HepG2 (cell line): ENCODE measurements at regions not wholly inside any gene's neighbourhood (a gene's known extent, or its start where the extent isn't known, plus 50 kb on each side); places are given as distances from the start of the nearest gene placed in this dataset.

Experiments
- ATAC-seq: fragments of 200-7000 bp; cut with Tn5 transposase; 3 replicates; pipeline ENCODE4 v1.9.1; 2020; ENCODE audit warnings: mild to moderate bottlenecking, moderate library complexity
- BruUV-seq: library from RNA; stranded (reverse); fragments of 400-500 nt; replicated peaks from 2 replicates; lab custom pipeline; 2021; lab: Mats Ljungman, UMichigan
- CTCF ChIA-PET: fragments of 300-600 bp; formaldehyde crosslinking; extraction: SDS; loops from one replicate; lab custom pipeline; 2021; ENCODE audit warnings: low total read pairs, inconsistent platforms, low intra/inter-chr PET ratio; lab: Yijun Ruan, JAX
- POLR2A ChIA-PET: fragments of 350-600 bp; sonication (Branson Sonifier 250); formaldehyde crosslinking; loops from one replicate; lab custom pipeline; 2020; ENCODE audit warnings: antibody characterized with exemption, inconsistent platforms; lab: Yijun Ruan, JAX
- DNase-seq: peaks from one replicate; pipeline ENCODE4 v3.0.0-alpha.2; 2015; ENCODE audit warnings: low spot score
- FAIRE-seq: peaks from 3 replicates; lab custom pipeline; 2011; peaks lifted over from hg19 to GRCh38; lab: Jason Lieb, UNC
- H2AFZ ChIP-seq: one replicate; pipeline ENCODE4 v1.6.1; 2011; ENCODE audit warnings: low read length, inconsistent platforms
- H3K27ac ChIP-seq: fragments of 300-600 bp; 3 replicates; pipeline ENCODE4 v1.8.0; 2011; ENCODE audit warnings: mixed run types, mild to moderate bottlenecking, mixed read lengths, low read length, inconsistent platforms; ENCODE audit not compliant: insufficient read depth; ENCODE audit errors: extremely low read length
- H3K27me3 ChIP-seq, 2 experiments: fragments of 200-600 bp in 1 of 2; 2 replicates in 1 of 2; 3 replicates in 1 of 2; pipeline versions ENCODE4 v1.6.0 to v1.8.0; 2011; ENCODE audit warnings: low read length in 2 of 2, mild to moderate bottlenecking in 2 of 2, moderate library complexity in 2 of 2, inconsistent platforms in 1 of 2; ENCODE audit not compliant: insufficient read depth in 2 of 2, control insufficient read depth in 1 of 2
- H3K36me3 ChIP-seq, 2 experiments: fragments of 200-600 bp in 1 of 2; replicated peaks in 1 of 2; 2 replicates in 1 of 2; 3 replicates in 1 of 2; pipeline versions ENCODE4 v1.5.1 to v1.8.0; 2011; ENCODE audit warnings: low read length in 2 of 2, inconsistent platforms in 1 of 2; ENCODE audit not compliant: insufficient read depth in 2 of 2, control insufficient read depth in 1 of 2
- H3K4me1 ChIP-seq: 2 replicates; pipeline ENCODE4 v1.5.1; 2012; ENCODE audit warnings: low read length, inconsistent platforms; ENCODE audit not compliant: insufficient read depth
- H3K4me2 ChIP-seq: 2 replicates; pipeline ENCODE4 v1.6.0; 2011; ENCODE audit warnings: low read depth, low read length, inconsistent platforms
- H3K4me3 ChIP-seq, 3 experiments: fragments of 200-600 bp in 1 of 3; sonication (generic), shearing (Covaris generic) in 1 of 3; replicated peaks in 1 of 3; 2 replicates each; pipeline ENCODE4 v1.5.1; 2011 to 2016; ENCODE audit warnings: low read length in 3 of 3, inconsistent platforms in 2 of 3, low read depth in 2 of 3, mild to moderate bottlenecking in 2 of 3, control low read depth in 1 of 3, mixed read lengths in 1 of 3; ENCODE audit not compliant: insufficient read depth in 1 of 3
- H3K79me2 ChIP-seq: one replicate; pipeline ENCODE4 v1.6.1; 2011; ENCODE audit warnings: low read length, inconsistent platforms; ENCODE audit not compliant: insufficient read depth
- H3K9ac ChIP-seq: 2 replicates; pipeline ENCODE4 v1.6.0; 2011; ENCODE audit warnings: mild to moderate bottlenecking, low read depth, low read length, inconsistent platforms; ENCODE audit not compliant: insufficient read depth
- H3K9me3 ChIP-seq: 2 replicates; pipeline ENCODE4 v1.5.1; 2012; ENCODE audit warnings: mild to moderate bottlenecking, low read length
- H4K20me1 ChIP-seq: 2 replicates; pipeline ENCODE4 v1.6.0; 2011; ENCODE audit warnings: inconsistent platforms, mild to moderate bottlenecking, low read length, moderate library complexity; ENCODE audit not compliant: insufficient read depth
- ARNT ChIP-seq: fragments of 450-650 bp; IDR thresholded peaks from 2 replicates; pipeline ENCODE4 v1.6.1; 2017
- ATAD3A ChIP-seq: sonication (generic); formaldehyde crosslinking; IDR thresholded peaks from 2 replicates; pipeline ENCODE4 v1.4.0; 2020; ENCODE audit warnings: missing genetic modification reagents
- DNMT3B ChIP-seq: conservative IDR thresholded peaks from 2 replicates; pipeline ENCODE4 v1.6.1; 2016; ENCODE audit warnings: missing biosample characterization, control low read depth
- ETV5 ChIP-seq: IDR thresholded peaks from 2 replicates; pipeline ENCODE4 v1.6.1; 2018; ENCODE audit warnings: missing biosample characterization, missing genetic modification reagents, inconsistent platforms, borderline replicate concordance
- FLYWCH1 ChIP-seq: sonication (generic); formaldehyde crosslinking; IDR thresholded peaks from 2 replicates; pipeline ENCODE4 v1.8.1; 2023; ENCODE audit warnings: mild to moderate bottlenecking, missing genetic modification reagents
- FOXO4 ChIP-seq: sonication (generic); formaldehyde crosslinking; conservative IDR thresholded peaks from 2 replicates; pipeline ENCODE4 v1.8.1; 2023; ENCODE audit warnings: missing genetic modification reagents
- GATA4 ChIP-seq: sonication (generic); IDR thresholded peaks from 2 replicates; pipeline ENCODE4 v1.6.1; 2016; ENCODE audit warnings: antibody characterized with exemption, low read depth, borderline replicate concordance
- GLMP ChIP-seq: sonication (generic); formaldehyde crosslinking; IDR thresholded peaks from 2 replicates; pipeline ENCODE4 v1.9.0; 2021; ENCODE audit warnings: missing genetic modification reagents, mild to moderate bottlenecking, borderline replicate concordance
- ISL2 ChIP-seq: sonication (generic); formaldehyde crosslinking; IDR thresholded peaks from 2 replicates; pipeline ENCODE4 v1.5.0; 2020; ENCODE audit warnings: missing genetic modification reagents
- KAT8 ChIP-seq: IDR thresholded peaks from 2 replicates; pipeline ENCODE4 v1.6.1; 2016; ENCODE audit warnings: missing genetic modification reagents, missing compliant biosample characterization
- KDM6A ChIP-seq: IDR thresholded peaks from 2 replicates; pipeline ENCODE4 v1.6.1; 2016; ENCODE audit warnings: low read depth
- MLXIP ChIP-seq: sonication (generic); formaldehyde crosslinking; IDR thresholded peaks from 2 replicates; pipeline ENCODE4 v1.9.0; 2021; ENCODE audit warnings: missing genetic modification reagents, borderline replicate concordance
- NFE2L1 ChIP-seq: sonication (generic); formaldehyde crosslinking; IDR thresholded peaks from 2 replicates; pipeline ENCODE4 v1.4.0; 2020; ENCODE audit warnings: missing genetic modification reagents, mild to moderate bottlenecking, borderline replicate concordance
- NR1H2 ChIP-seq: sonication (generic); formaldehyde crosslinking; IDR thresholded peaks from 2 replicates; pipeline ENCODE4 v1.8.1; 2022; ENCODE audit warnings: low read depth, missing genetic modification reagents, borderline replicate concordance
- SRF ChIP-seq: IDR thresholded peaks from 2 replicates; pipeline ENCODE4 v1.6.1; 2011; ENCODE audit warnings: mild to moderate bottlenecking, low read depth, low read length, moderate library complexity
- ZC3H13 ChIP-seq: sonication (generic); formaldehyde crosslinking; IDR thresholded peaks from 2 replicates; pipeline ENCODE4 v1.8.1; 2023; ENCODE audit warnings: mild to moderate bottlenecking, missing genetic modification reagents, moderate library complexity
- ZNF230 ChIP-seq: sonication (generic); formaldehyde crosslinking; IDR thresholded peaks from 2 replicates; pipeline ENCODE4 v1.4.0; 2020; ENCODE audit warnings: mild to moderate bottlenecking, missing genetic modification reagents
- ZNF550 ChIP-seq: sonication (generic); formaldehyde crosslinking; IDR thresholded peaks from 2 replicates; pipeline ENCODE4 v1.4.0; 2020; ENCODE audit warnings: mild to moderate bottlenecking, missing genetic modification reagents, borderline replicate concordance
- ZNF660 ChIP-seq: sonication (generic); formaldehyde crosslinking; IDR thresholded peaks from 2 replicates; pipeline ENCODE4 v1.5.1; 2020; ENCODE audit warnings: mild to moderate bottlenecking, low read depth, missing genetic modification reagents, borderline replicate concordance
- WGBS: methylation state at CpG from one replicate; pipeline ENCODE4 v1.1.6; 2017; ENCODE audit warnings: low lambda C conversion rate; 5-methylcytosine and 5-hydroxymethylcytosine counted together
- in situ Hi-C: cut with HindIII; loops from 2 replicates; pipeline ENCODE4 v1.10.0; 2017; ENCODE audit warnings: low pct_unique_long_range_greater_than_20kb; ENCODE audit not compliant: extremely low pct_ligation_motif_present
- intact Hi-C: fragments of 100-400 bp; cut with micrococcal nuclease; formaldehyde crosslinking; loops from one replicate; pipeline ENCODE4 v1.10.0; 2022; ENCODE audit not compliant: unreplicated experiment

GRCh38 chr10:36989233-36989632 lies 136.2 kb upstream of the ANKRD30A start:
- in situ Hi-C loops: no loop called here
- no peaks in the 10 kb centered on the region; the same call in 1 of the 2 replicates for H3K9me3 ChIP-seq
- FAIRE-seq: no peak
- no peak for ATAC-seq
- H3K9ac ChIP-seq: no peak overlapping the region
- H4K20me1 ChIP-seq: no peaks in the 10 kb centered on the region
- DNase-seq: no peak
- POLR2A ChIA-PET: no interaction called here
- H2AFZ ChIP-seq: no peak overlapping the region
- intact Hi-C loops: no loop called here
- no CpG with 5 or more reads among the region's 12 CpGs for WGBS
- no peak overlapping the region for H3K4me2 ChIP-seq
- no peak overlapping the region for H3K4me3 ChIP-seq
- no peaks in the 10 kb centered on the region for H3K79me2 ChIP-seq
- TF ChIP-seq NR1H2 (CRISPR knock-in tag): no peak
- TF ChIP-seq KAT8 (CRISPR knock-in tag): no peak
- TF ChIP-seq ZNF230 (CRISPR knock-in tag): no peak
- no peak for TF ChIP-seq KDM6A
- TF ChIP-seq ARNT: no peak
- no peak for TF ChIP-seq ZC3H13 (CRISPR knock-in tag)
- no peak for TF ChIP-seq SRF
- TF ChIP-seq ZNF550 (CRISPR knock-in tag): no peak
- no peak for TF ChIP-seq FLYWCH1
- no peak for TF ChIP-seq DNMT3B (CRISPR knock-in tag)
- no peak for TF ChIP-seq GATA4
- no peak for TF ChIP-seq ISL2 (CRISPR knock-in tag)
- no peak for TF ChIP-seq ZNF660 (CRISPR knock-in tag)
- no peak for TF ChIP-seq FOXO4
- TF ChIP-seq ETV5 (CRISPR knock-in tag): no peak
- TF ChIP-seq GLMP: no peak
- TF ChIP-seq NFE2L1 (CRISPR knock-in tag): no peak
- no peak for TF ChIP-seq MLXIP
- no peak for TF ChIP-seq ATAD3A (CRISPR knock-in tag)
- TF ChIP-seq, all 625 proteins: peak for 0
- Histone ChIP-seq H3K27ac (no peak overlapping the region), H3K36me3 (no peaks in the 10 kb centered on the region), H3K4me1 (no peaks in the 10 kb centered on the region), H3K27me3 (no peaks in the 10 kb centered on the region; a peak in 1 of 5 replicates)
- BruUV-seq: no TSS peak
- CTCF ChIA-PET: no interaction called here
